GM19043 (cell line): ENCODE measurements at regions not wholly inside any gene's neighbourhood (a gene's known extent, or its start where the extent isn't known, plus 50 kb on each side); places are given as distances from the start of the nearest gene placed in this dataset.
"Not testable (repeated sequence)": the region's sequence is repeated elsewhere in the genome, so short reads cannot be mapped to it uniquely, and the experiment has no call there.

ENCODE experiments used
- ATAC-seq: cut with Tn5 transposase; IDR thresholded peaks from one replicate; pipeline ENCODE4 v1.9.1; 2021; ENCODE audit warnings: low read depth; ENCODE audit not compliant: unreplicated experiment

DNA sequence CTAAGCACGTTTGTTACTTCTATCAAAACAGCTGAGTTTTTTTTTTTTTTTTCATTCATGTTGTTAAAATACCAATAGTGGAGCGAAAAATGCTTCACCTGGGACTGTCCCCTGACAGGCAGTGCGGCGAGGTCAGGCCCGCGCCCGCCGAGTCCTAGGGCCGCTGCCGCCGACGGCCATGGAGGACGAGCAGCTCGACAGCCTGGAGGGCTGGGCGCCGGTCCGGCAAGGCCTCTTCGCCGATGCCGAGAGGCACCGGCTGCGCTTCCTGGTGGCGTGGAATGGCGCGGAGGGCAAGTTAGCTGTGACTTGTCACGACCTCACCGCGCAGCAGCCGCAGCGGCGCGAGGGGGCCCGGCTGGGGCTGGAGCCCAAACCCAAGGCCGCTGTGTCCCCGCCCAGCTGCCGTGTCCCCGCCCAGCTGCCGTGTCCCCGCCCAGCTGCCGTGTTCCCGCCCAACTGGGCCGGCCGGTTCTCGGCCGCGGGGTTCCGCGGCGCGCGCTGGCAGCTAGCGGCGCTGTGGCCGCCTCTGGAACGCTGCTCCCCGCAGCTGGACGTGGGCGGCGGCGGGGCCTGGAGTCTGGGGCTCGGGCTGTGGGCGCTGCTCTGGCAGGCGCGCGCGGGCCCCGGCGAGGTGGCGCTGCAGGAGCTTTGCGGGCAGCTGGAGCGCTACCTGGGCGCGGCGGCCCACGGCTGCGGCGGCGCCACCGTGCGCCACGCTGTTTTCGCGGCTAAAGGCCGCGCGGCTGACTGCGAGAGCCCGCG is 56.7 kb upstream of the GOLGA8R start:
- ATAC-seq: peak; percentile 65

- ATAC-seq: not testable (repeated sequence)
These were observed 57.3 kb upstream of the GOLGA8R start for GRCh38 chr15:30471366-30471749.

GRCh38 chr15:30471817-30472551 is 57.9 kb upstream of the GOLGA8R start:
- ATAC-seq: not testable (repeated sequence)

GRCh38 chr15:30484887-30485286 is 67.0 kb upstream of the GOLGA8Q start:
- ATAC-seq: not testable (repeated sequence)

DNA sequence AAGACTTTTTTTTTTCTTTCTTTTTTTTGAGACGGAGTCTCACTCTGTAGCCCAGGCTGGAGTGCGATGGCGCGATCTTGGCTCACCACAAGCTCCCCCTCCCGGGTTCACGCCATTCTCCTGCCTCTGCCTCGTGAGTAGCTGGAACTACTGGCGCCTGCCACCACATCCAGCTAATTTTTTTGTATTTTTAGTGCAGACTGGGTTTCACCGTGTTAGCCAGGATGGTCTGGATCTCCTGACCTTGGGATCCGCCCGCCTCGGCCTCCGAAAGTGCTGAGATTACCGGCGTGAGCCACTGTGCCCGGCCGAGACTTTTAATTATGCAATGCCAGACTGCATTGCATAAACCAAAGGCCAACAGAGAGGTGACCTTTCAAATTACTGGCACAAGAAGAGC is 62.6 kb upstream of the GOLGA8Q start:
- not testable (repeated sequence) for ATAC-seq

- not testable (repeated sequence) for ATAC-seq
These were observed 61.5 kb upstream of the GOLGA8Q start for GRCh38 chr15:30490334-30490733.

DNA sequence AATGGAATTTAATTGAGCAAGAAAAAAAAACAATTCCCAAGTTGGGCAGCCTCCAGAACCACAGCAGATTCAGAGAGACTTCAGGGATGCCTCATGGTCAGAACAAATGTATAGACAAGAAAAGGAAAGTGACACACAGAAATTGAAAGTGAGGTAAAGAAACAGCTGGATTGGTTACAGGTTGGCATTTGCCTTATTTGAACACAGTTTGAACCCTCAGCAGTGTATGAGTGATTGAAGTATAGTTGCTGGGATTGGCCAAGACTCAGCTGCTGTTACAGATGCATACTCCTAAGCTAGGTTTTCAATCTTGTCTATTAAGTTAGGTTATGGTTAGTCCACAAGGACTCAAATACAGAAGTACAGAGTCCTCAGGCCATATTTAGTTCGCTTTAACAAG is 57.9 kb upstream of the GOLGA8Q start:
- not testable (repeated sequence) for ATAC-seq

DNA sequence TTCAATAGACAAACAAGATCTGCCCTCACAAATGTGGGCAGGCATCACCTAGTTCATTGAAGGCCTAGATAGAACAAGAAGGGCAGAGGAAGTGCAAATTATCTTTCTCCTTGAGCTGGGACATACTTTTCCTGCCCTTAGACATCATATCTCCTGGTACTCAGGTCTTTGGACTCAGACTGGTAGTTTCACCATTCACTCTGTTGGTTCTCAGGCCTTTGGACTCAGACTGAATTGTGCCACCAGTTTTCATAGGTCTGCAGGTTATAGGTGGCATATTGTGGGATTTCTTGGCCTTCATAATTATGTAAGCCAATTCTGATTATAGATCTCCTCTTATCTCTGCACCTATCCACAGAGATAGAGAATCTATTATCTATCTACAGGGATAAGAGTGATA is 54.6 kb upstream of the GOLGA8Q start:
- ATAC-seq: not testable (repeated sequence)

DNA sequence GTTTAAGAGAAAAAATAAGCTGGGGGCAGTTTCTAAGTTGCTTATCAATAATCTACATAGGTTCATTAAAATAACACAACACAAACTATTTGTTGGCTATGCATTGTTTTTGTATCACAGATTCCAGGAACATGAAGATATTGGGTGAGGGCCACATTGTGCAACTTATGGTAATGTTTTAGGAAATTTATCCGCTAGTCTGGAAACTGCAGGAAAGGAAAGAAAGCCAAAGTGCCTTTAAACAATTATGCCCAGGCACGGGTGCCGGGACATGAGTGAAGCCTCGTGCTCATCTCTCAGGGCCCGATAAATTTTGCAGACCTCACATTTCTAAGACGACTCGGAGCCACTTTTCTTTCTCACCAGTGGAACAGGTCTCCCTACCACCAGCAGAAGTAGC is 52.6 kb upstream of the GOLGA8Q start:
- ATAC-seq: not testable (repeated sequence)

DNA sequence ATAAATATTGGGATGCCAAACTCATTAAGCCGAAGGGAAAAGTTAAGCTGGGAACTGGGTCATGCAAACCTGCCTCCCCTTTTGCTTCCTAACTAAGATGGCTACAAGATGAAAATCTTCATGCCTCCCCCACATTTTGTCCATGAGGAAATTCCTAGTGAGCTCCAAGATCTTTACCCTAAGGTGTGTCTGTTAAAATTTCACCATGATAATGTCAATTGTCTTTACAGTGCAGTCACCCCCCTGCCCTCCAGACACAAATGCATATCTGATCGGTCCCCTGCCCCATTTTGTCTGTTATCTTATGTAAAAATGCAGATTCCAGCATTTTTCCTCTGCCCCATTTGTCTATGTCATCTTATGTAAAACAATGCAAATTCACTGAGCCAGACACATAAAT is 51.3 kb upstream of the GOLGA8Q start:
- not testable (repeated sequence) for ATAC-seq
